ENCODE measurements at regions not wholly inside any gene's neighbourhood (a gene's known extent, or its start where the extent isn't known, plus 50 kb on each side); places are given as distances from the start of the nearest gene placed in this dataset.

DNA sequence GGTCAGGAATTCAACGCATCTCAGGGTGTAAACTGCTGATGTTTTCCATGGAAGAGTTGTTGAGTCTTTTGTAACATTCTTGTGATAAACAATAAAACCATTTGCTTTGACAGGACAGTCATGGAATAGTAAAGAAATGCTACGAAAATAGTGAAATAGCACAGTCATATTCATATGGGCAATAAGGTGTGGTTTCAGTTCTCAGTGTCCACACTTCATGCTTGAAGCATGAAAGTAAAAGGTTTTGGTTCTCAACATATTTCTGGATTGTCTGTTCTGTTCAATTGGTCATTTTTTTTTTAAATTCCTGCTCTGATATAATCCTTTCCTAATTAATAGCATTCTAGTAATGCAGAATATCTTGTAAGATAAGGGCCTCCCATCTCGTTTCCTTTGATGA lies 467.6 kb upstream of the ZNF608 start:
- intact Hi-C loops (cut with micrococcal nuclease; ENCODE audit: unreplicated experiment), result no loop called here
- Histone ChIP-seq H3K27ac (ENCODE audit: low read length) (no peak overlapping the region), H3K36me3 (ENCODE audit: control insufficient read depth, insufficient read depth, low read length) (no peaks in the 10 kb centered on the region), H3K27me3 (ENCODE audit: control insufficient read depth, insufficient read depth, low read length) (no peaks in the 10 kb centered on the region), H3K4me1 (ENCODE audit: control insufficient read depth, insufficient read depth, low read length) (no peaks in the 10 kb centered on the region), H3K4me3 (ENCODE audit: low read depth in 2 of 2, low read length in 2 of 2) (no peak overlapping the region), H3K9me3 (ENCODE audit: control insufficient read depth, insufficient read depth, low read depth, low read length) (no peaks in the 10 kb centered on the region)
- no peak for ATAC-seq
- ChIA-PET POLR2A (no interaction called here), CTCF (no interaction called here)
- no TSS peak for BruUV-seq (replicated peaks)
- in situ Hi-C loops (cut with HindIII; ENCODE audit: low pct_unique_long_range_greater_than_20kb, low sequenced_read_pairs), result no loop called here
- no peak for DNase-seq (ENCODE audit: low read depth, low spot score)
- TF ChIP-seq POLR2AphosphoS5 (IDR thresholded peaks at IDR 0.05; ENCODE audit: low read depth, low read length) (no peak), SIN3A (IDR thresholded peaks at IDR 0.05; ENCODE audit: borderline replicate concordance, insufficient read depth, low read depth, low read length) (no peak), TCF7L2 (IDR thresholded peaks at IDR 0.05; ENCODE audit: low read depth, low read length) (no peak)
- TF ChIP-seq, protein P1, sequence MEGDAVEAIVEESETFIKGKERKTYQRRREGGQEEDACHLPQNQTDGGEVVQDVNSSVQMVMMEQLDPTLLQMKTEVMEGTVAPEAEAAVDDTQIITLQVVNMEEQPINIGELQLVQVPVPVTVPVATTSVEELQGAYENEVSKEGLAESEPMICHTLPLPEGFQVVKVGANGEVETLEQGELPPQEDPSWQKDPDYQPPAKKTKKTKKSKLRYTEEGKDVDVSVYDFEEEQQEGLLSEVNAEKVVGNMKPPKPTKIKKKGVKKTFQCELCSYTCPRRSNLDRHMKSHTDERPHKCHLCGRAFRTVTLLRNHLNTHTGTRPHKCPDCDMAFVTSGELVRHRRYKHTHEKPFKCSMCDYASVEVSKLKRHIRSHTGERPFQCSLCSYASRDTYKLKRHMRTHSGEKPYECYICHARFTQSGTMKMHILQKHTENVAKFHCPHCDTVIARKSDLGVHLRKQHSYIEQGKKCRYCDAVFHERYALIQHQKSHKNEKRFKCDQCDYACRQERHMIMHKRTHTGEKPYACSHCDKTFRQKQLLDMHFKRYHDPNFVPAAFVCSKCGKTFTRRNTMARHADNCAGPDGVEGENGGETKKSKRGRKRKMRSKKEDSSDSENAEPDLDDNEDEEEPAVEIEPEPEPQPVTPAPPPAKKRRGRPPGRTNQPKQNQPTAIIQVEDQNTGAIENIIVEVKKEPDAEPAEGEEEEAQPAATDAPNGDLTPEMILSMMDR (IDR thresholded peaks at IDR 0.05), result no peak
- TF ChIP-seq, protein P2, sequence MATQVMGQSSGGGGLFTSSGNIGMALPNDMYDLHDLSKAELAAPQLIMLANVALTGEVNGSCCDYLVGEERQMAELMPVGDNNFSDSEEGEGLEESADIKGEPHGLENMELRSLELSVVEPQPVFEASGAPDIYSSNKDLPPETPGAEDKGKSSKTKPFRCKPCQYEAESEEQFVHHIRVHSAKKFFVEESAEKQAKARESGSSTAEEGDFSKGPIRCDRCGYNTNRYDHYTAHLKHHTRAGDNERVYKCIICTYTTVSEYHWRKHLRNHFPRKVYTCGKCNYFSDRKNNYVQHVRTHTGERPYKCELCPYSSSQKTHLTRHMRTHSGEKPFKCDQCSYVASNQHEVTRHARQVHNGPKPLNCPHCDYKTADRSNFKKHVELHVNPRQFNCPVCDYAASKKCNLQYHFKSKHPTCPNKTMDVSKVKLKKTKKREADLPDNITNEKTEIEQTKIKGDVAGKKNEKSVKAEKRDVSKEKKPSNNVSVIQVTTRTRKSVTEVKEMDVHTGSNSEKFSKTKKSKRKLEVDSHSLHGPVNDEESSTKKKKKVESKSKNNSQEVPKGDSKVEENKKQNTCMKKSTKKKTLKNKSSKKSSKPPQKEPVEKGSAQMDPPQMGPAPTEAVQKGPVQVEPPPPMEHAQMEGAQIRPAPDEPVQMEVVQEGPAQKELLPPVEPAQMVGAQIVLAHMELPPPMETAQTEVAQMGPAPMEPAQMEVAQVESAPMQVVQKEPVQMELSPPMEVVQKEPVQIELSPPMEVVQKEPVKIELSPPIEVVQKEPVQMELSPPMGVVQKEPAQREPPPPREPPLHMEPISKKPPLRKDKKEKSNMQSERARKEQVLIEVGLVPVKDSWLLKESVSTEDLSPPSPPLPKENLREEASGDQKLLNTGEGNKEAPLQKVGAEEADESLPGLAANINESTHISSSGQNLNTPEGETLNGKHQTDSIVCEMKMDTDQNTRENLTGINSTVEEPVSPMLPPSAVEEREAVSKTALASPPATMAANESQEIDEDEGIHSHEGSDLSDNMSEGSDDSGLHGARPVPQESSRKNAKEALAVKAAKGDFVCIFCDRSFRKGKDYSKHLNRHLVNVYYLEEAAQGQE (IDR thresholded peaks at IDR 0.05; ENCODE audit: insufficient read depth in 1 of 2, low read depth in 2 of 2, low read length in 1 of 2), result no peak

DNA sequence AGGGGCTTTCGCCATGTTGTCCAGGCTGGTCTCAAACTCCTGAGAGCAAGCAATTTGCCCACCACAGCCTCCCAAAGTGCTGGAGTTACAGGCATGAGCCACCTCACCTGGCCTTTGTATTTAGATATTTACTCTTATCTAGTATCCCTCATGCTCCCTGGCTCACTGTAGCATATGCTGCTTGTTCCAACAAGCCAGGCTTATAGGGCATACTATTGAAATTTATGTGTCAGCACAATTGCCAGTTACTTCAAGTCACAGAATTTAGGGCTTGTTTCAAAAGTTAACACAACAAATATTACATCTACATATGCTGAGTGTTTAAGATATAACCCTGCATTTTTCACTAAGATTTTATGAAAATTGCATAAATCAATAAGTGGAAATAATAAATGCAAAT lies 469.2 kb upstream of the ZNF608 start:
- ChIA-PET POLR2A (no interaction called here), CTCF (no interaction called here)
- no TSS peak for BruUV-seq (replicated peaks)
- H3K36me3 ChIP-seq (ENCODE audit: control insufficient read depth, insufficient read depth, low read length), result no peaks in the 10 kb centered on the region
- in situ Hi-C loops (cut with HindIII; ENCODE audit: low pct_unique_long_range_greater_than_20kb, low sequenced_read_pairs) (no loop called here), intact Hi-C loops (cut with micrococcal nuclease; ENCODE audit: unreplicated experiment) (no loop called here)
- no peak overlapping the region for H3K4me3 ChIP-seq (ENCODE audit: low read depth in 2 of 2, low read length in 2 of 2)
- H3K27me3 ChIP-seq (ENCODE audit: control insufficient read depth, insufficient read depth, low read length), result no peaks in the 10 kb centered on the region
- H3K9me3 ChIP-seq (ENCODE audit: control insufficient read depth, insufficient read depth, low read depth, low read length), result no peaks in the 10 kb centered on the region
- H3K27ac ChIP-seq (ENCODE audit: low read length), result no peak overlapping the region
- TF ChIP-seq SIN3A (IDR thresholded peaks at IDR 0.05; ENCODE audit: borderline replicate concordance, insufficient read depth, low read depth, low read length) (no peak), TCF7L2 (IDR thresholded peaks at IDR 0.05; ENCODE audit: low read depth, low read length) (no peak), POLR2AphosphoS5 (IDR thresholded peaks at IDR 0.05; ENCODE audit: low read depth, low read length) (no peak)
- TF ChIP-seq, protein P2 (IDR thresholded peaks at IDR 0.05; ENCODE audit: insufficient read depth in 1 of 2, low read depth in 2 of 2, low read length in 1 of 2), result no peak
- TF ChIP-seq, protein P1 (IDR thresholded peaks at IDR 0.05), result no peak
- DNase-seq (ENCODE audit: low read depth, low spot score), result no peak
- H3K4me1 ChIP-seq (ENCODE audit: control insufficient read depth, insufficient read depth, low read length), result no peaks in the 10 kb centered on the region
- no peak for ATAC-seq
